H1 (cell line): ENCODE measurements at regions not wholly inside any gene's neighbourhood (a gene's known extent, or its start where the extent isn't known, plus 50 kb on each side); places are given as distances from the start of the nearest gene placed in this dataset.

Experiments used
- CTCF ChIP-seq, 3 experiments: IDR thresholded peaks; 1 replicate in 2 of 3; 2 replicates in 1 of 3; pipeline versions ENCODE4 v1.5.1 to v1.6.1; 2011; ENCODE audit warnings: low read length in 3 of 3, mild to moderate bottlenecking in 3 of 3, inconsistent platforms in 2 of 3, low read depth in 1 of 3, moderate library complexity in 1 of 3; ENCODE audit not compliant: insufficient read depth in 1 of 3; ENCODE audit errors: control extremely low read depth in 1 of 3
- EP300 ChIP-seq, 2 experiments: IDR thresholded peaks; 1 replicate in 1 of 2; 2 replicates in 1 of 2; pipeline ENCODE4 v1.6.1; 2011 to 2012; ENCODE audit warnings: low read depth in 2 of 2, low read length in 2 of 2, mild to moderate bottlenecking in 2 of 2, borderline replicate concordance in 1 of 2, inconsistent platforms in 1 of 2, moderate library complexity in 1 of 2
- EZH2 ChIP-seq: fragments of 200-600 bp; sonication (generic); IDR thresholded peaks from 2 replicates; pipeline ENCODE4 v1.7.1; 2012; ENCODE audit warnings: low read depth, mild to moderate bottlenecking, moderate library complexity, low read length, inconsistent platforms; ENCODE audit not compliant: severe bottlenecking

DNA sequence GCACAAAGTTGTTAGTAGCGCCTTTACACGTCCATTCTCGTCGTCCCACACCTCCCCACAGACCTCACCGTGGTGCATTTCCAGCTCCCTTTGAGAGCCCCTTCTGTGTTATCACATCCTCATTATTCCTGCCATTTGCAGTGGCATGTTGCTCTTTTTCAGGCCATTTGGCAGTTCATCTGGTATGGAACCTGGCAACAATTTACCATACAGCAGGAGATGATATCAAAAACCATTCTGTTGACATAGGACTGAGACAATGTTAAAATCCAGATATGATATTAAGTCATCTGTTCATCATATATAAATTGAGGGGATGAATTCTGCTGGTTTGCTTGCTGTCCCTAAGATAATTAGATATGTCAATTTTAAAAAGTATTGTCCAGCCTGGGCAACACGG is 83.0 kb downstream of the TMEM174 start:
- TF ChIP-seq EZH2 (no peak), CTCF (IDR thresholded peaks at IDR 0.05; ENCODE audit: control extremely low read depth in 1 of 3, insufficient read depth in 1 of 3, low read depth in 1 of 3, low read length in 3 of 3) (no peak), EP300 (IDR thresholded peaks at IDR 0.05; ENCODE audit: borderline replicate concordance in 1 of 2, low read depth in 2 of 2, low read length in 2 of 2) (no peak)
